Activated T-cell treated with anti-CD3 and anti-CD28 coated beads for 4 hours (primary cell): ENCODE measurements at regions not wholly inside any gene's neighbourhood (a gene's known extent, or its start where the extent isn't known, plus 50 kb on each side); places are given as distances from the start of the nearest gene placed in this dataset.

Experiments
- DNase-seq: peaks from one replicate; pipeline ENCODE4 v3.0.0-alpha.2; 2020

DNA sequence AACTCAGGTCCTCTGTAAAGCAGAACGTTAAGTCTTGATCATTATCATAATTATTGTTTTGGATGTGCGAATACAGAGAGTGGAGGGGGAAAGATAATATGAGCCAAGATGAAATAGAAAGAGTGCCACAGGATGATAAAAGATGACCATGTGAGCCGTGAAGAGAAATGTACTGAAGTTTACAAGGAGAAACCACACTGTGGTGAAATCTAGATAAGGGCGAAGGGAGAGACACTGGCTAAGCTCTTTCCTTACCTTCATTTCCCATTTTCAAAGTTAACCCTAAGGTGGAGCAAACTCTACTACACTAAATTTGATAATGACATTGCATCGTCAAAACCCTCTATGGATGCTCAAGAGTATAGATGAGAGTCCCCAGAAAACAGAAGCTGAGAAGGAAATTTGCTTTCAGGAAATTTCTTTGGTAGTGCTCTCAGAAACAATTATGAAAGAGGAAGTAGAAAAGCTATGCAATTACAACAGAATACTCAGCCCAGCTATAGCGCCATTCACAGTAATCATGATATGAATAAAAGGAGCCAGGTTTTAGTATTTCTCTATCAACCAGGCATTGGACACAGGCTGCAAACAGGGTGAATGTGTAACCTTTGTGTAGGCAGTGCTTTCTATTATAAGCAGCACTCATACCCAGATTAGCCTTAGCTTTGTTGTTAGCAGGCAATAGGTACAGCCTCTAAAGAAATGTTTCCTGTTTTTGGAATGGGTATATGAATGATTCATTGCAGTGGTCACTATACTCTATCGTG is 1080.7 kb downstream of the GRIK2 start:
- no peak for DNase-seq

DNA sequence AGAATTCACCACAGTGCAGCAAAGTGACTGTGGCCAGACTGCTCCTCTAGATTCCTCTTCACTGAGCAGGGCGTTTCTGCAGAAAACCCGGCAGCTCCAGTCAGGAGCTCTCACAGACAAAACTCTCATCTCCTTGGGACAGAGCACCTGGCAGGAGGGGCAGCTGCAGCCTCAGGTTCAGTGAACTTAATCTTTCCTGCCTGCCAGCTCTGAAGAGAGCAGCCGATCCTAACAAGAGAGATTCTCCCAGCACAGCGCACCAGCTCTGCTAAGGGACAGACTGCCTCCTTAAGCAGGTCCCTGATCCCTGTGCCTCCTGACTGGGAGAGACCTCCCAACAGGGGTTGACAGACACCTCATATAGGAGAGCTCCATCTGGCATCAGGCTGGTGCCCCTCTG is 1065.5 kb downstream of the GRIK2 start:
- DNase-seq, result no peak

DNA sequence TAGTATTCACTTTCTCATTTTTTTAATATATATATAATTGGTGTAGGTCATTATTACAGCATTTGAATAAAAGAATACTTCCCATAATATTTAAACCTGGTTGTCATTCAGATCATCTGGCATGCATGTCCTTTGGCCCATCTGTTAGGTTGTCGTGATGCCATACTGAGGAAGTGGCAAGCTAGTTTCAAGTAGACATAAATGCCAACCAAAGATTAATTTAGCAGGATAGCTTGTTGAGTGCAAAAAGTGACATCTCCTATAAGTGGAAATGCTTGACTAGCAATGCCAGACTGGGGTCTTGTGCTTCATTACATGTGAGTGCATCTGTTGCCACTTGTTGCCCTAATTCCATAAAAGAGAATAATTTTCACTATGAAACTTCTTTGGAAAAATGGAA is 1044.7 kb downstream of the GRIK2 start:
- no peak for DNase-seq

DNA sequence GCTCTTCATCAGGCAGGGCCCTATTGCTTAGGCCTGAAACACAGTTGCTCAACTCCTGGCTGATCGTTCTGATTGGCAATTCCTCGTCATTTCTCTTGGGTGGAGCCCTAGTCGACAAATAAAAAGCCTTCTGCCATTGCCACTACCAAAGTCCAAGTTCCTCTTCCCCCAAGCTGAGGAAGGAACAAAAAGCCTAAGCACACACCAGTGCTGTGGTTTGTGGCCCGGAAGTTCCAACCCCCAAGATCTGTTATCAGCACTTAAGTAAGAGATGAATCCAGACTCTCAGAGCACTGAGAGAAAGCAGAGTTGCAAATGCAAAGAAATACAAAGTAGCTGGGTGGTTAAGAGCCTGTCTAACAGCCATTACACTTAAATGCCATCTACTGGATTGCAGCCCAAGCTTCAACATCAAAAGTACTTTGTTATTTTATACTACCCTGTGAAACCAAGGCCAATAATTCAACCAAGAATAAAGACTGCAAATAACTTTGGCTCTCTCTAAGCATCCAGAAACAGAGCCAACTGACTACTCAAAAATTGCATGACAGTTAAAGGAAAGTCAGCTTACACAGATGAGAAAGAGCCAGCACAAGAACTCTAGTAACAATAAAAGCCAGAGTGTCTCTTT is 1024.0 kb downstream of the GRIK2 start:
- DNase-seq, result no peak

DNA sequence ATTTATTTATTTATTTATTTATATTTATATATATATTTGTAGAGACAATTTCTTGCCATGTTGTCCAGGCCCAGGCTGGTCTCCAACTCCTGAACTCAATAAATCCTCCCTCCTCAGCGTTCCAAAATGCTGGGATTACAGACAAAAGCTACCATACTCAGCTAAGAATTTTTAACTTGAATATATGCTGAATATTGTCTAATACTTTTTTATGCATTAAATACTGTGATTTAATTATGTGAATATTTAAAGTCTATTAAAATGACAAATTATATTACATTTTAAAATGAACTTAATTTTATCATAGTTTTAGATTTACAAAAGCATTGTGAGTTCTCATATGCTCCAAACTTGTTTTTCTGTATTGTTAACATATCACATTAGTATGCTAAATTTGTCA is 1022.4 kb downstream of the GRIK2 start:
- DNase-seq, result no peak

DNA sequence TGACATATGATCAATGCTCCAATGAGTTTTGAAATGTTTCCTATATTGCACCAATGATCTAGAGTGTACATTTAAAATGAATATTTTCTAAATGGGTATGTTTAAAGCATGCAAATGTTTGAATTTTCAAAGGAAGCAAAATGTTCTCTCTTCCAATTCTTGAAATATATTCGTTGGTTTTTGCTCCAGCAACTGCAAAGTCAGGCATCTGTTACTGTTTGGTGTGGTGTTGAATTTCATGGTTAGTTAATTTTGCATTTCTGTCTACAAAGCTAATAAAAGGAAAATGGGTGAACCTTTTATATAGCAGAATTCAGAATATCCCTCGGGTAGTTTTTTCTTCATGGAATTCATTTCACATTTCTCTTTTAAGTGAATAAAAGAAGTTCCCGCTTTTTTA is 1018.3 kb downstream of the GRIK2 start:
- no peak for DNase-seq

DNA sequence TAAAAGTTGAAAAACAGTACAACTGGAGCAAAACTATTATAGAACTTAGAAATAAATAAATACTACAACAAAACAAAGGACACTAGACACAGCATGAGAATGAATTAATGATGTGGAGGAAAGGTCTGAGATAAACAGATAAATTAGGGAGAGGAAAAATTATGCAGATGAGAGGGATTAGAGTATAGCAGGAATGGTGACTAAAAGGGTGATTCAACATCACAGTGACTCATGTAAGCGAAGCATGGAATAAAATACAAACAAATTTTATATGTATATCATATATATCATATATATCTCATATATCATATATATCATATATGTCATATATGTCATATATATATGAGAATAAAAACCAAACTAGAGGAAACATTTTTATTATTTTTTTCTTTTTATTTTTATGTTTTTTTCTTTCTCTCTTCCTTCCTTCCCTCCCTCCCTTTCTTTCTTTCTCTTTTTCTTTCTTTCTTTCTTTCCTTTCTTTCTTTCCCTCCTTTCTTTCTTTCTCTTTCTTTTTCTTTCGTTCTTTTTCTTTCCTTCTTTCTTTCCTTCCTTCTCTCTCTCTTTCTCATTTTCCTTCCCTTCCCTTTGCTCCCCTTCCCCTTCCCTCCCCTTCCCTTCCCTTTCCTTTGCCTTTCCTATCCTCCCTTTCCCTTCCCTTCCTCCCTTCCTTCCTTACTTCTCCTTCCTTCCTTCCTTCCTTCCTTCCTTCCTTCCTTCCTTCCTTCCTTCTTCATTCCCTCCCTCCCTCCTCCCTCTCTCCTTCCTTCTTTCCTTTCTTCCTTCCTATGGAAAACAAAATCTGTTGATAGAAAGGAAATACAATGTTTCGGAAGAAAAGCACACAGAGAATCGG is 1014.6 kb downstream of the GRIK2 start:
- no peak for DNase-seq

DNA sequence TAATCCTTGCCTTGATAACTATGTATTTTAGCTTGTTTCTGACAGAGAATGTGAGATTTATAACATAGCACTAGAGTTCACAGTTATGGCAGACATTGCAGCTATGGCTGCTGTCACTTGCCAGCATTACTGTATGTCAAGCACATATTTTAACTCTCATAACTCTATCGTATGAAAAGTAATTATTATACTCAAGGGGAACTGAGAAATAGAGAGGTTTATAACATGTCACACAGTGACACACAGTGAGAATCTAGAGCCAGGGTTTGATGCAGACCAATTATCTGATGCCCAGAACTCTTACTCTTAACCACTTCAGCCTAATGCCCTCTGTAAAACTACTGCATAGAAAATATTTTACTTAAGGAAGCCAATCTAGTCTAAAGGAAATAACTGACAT is 1012.4 kb downstream of the GRIK2 start:
- DNase-seq, result no peak

DNA sequence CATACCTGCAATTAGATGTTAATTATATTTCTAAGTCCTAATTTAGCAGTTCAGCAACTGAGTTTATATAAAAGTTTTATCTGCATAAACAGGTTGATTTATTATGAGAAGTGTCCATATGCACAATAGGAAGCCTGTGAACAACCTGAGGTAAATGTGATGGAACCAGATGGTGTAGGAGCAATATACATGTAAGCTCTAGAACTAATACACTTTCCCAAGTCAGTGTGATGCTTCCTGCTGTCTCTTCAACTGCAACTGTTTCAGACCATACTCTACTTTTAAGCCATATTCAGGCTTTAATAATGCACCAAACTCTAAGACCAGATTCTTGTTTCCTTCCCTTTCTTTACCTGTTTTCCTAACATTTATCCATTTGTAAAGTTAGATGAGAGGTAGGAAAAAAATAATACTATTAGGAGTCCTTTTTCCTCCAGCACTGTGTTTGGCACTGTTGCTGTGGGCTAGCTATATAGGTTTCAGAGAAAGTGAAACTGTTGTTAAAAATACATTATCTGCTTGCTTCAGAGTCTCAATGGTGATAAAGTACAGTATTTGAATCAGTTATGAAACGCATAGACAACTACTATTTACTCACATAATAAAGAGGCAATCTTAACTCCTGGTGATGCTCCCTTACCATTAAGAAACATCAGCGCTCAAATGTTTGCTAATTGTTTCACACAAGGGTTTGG is 1009.3 kb downstream of the GRIK2 start:
- no peak for DNase-seq

DNA sequence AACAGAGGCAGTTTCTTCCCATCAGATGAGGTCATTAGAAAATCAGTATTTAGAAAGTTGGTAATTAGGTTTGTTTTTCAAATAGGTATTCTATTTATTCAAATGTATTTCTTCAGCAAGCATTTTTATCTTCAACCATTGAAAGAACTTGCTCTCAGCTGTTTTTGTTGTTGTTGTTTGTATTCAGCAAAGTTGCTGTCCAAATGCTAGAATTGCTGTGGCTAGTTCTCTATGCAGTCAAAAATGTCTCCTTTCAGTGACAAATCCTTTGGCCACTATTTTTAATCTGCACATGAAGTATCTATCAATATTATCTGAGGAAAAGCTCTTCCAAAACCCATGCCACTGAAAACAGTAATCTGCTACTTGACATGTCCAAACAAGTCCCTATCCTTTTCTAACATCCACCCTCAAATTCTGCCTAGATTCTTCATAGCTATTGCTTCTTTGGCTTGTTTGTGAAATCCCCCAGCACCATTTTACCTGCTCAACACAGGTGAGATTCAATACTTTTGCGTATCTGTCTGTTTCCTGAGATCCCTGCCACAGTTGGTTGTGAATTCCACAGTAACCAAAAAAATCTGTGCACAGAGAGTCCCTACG is 1005.4 kb downstream of the GRIK2 start:
- DNase-seq, result no peak

DNA sequence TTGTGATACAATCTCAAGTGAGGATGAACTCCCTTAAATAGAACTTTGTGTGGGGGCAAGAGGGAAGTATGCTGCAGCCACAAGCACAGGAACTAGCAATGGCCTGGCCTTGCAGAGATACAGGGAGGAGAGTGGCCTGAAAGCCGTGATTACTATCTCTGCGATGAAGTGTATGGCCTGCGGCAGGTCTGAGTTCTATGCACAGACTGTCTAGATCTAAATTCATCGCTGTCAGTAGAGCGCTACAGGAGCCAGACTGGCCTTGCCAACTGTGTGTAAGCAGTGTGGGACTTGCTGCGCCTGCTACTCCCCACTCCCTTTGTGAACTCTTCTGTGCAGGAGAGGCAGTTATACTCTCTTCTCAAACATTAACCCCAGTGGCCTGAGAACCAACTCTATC is 997.0 kb downstream of the GRIK2 start:
- DNase-seq, result no peak

DNA sequence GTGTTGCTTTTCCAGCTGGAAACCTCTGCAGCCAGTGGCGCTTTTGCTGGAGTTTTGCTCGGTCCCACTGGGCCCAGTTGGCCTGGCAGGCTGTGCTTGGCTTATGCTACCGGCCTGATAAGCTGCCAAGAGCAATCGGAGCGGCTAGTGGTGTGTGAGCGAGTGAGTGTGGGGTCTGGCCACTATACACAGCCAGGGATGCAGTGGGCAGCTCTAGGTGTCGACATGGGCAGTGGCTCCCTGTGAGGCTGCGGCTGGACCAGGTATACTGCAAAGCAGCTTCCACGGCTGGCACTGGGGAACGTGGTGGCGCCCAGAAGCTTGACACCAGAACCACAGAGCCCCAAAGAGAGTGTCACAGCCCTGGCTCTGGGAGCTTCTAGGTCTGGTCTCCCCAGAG is 996.5 kb downstream of the GRIK2 start:
- DNase-seq, result no peak

DNA sequence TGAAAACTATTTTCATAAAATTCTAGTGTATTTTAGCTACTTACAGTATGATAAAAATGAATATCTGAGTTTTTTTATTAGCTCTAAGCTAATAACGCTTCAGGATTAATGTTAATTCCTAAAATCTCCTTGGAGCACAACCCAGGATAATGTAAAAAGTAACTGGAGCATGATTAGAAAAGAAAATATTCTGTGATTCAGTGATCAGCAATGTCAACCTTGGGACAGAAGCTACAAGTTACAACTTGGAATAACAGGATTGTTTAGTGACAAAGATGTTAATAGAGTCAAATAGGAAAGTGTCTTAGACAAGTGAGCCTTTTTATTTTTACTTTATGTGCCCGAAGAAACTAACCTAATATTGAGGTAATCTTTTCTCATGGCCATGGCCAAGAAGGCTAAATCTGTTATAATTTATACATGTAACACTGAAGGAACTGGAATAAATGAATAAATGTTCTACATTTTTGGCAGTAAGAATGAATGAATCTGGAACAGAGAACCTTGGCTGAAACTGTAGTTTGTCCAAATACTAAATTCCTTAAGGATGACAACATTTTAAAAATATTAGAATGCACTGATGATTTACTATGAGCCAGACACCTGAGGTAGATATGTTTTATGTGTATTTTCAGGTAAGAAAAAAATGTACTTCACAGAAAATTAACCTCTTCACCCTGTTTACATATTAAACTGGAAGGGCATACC is 994.0 kb downstream of the GRIK2 start:
- DNase-seq, result no peak

DNA sequence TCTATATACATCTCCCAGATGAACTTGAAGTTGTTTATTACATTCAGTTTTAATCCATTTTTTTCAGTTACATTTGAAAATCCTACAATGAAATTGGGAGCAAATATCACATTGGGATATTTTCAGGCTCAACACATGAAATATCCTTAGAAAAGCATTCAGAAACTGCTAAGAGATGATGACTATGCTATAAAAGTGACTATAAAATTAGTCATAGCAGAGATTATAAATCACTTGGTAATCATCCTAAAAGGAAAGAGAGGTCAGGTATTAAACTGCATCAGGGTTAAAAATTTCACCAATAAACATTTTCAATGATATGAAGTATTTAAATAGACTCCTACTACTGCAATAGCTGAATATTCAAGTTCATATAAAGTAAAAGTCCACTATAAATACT is 987.7 kb downstream of the GRIK2 start:
- DNase-seq, result no peak

DNA sequence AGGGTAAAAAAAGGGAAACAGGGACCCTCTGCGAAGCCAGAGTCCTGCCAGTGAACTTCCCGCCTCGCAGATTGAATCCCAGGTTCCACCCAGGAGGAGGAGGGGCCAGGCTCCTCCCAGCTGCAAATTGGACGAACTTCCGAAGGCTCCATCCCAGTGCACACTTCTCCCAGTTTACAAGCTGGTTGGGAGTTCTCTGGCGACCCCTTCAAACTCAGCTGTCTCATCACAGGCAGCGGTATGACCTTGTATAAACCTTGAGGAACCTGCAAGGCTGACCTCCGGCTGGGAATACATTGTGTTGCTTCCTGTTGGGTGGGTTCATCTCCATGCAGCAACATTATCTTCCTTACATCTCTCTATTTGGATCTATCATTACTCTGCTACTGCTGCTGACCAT is 962.7 kb downstream of the GRIK2 start:
- DNase-seq, result no peak

DNA sequence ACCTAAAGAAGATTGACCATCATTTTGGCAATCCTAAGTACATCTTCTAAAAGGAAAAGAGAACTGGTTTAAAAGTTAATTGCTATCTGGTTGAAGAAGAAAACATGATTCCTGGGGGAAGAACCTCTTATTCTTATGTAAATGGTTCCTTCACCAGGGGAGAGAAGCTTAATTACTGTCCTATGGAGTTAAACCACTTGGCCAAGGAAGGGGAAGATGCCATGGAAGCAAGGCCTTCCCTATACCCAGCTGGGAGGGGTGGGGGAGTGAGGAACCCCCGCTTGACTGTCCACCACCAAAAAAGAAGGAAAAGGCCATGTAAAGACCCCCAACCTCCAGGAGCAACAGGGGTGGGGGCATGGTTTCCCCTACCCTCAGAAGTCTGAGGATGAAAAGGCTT is 962.1 kb downstream of the GRIK2 start:
- DNase-seq, result no peak

DNA sequence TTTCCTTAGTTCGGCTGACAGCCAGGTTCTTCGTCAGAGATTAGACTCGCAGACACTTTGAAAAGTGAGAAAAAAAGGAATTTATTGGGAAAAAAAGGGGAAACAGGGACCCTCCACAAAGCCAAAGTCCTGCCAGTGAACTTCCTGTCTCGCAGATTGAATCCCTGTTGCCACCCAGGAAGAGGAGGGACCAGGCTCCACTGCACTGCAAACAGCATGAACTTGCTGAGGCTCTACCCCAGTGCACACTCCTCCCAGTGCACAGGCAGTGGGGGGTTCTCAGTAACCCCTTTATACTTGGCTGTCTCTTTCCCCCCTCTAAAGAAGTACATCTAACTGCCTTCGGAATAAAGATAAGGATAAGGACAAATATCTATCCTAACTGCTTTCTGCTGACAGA is 959.0 kb downstream of the GRIK2 start:
- DNase-seq, result no peak

DNA sequence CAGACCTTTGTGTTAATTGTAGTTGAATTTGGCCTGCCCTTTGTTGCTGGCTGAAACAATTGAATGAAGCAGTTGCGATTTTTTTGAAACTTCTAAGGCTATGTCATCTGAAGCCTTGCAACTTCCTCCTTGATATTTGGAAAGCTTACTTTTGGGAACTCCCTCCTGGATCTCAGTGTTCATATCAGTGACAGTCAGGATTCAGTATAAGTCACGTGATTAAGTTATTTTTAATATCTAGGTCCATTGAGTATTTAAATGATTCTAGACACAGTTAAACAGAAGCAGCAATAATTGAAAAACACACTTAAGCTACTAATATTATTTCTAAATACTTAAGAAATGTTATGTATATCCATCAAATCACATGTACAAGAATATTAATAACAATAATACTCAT is 951.3 kb downstream of the GRIK2 start:
- DNase-seq, result no peak

DNA sequence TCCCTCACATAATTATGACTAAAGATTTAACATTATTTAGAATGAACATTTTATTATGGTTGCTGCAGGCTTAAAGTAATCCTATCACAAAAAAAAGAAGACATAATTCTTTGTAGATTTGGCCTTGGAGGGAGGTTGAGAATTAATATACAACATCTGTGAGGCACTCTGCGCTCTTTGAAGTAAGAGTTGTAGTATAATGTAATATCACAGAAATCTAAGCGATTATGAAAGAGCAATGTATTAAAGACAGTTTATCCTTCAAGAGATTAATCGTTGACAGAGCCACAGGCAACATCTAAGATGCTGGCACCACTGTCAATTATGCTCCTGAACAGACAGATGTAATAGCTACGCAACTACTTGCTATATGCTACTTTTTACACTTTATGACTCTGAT is 946.8 kb downstream of the GRIK2 start:
- no peak for DNase-seq

DNA sequence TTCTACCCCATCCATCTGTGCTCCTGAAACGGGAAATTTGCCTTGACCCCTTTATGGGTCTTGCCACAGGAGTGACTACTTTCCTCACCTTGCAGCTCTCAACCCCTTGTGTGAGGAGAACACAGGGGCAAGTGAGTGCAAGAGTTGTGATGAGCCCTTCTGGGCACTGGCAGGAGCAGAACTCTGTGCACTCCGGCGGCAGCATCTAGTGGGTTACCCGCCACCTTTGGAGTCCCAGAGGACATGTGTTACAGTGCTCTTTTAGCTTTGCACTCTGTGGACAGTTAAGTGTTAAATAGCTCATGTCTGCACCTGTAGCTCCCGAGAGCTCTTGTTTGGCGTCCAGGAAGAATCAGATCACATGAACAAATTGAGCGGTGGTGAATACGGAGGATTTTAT is 940.2 kb downstream of the GRIK2 start:
- DNase-seq, result no peak

DNA sequence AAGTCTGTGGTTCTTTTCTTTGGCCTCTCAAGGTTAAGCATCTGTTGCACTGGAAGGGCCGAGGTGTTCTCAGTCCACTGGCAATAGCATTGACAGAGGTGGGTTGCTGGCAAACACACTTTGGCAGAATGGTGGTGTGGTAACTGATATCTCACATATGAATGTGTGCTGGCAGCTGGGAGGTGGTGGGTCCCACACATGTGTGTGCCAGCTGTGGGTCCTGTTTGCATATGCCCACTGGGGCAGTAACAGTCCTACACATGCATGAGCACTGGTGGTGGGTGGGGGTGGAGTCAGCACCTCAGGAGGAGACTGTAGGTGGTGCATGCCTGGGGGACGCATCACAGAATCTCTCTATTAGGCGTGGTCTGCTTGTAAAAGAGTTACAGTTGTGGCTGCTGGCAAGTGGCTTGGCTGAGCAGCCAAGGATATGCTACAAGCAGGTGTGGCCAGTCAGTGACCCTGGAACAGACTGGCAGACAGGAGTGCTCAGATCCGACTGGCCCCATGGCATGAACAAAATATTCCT is 934.3 kb downstream of the GRIK2 start:
- no peak for DNase-seq

DNA sequence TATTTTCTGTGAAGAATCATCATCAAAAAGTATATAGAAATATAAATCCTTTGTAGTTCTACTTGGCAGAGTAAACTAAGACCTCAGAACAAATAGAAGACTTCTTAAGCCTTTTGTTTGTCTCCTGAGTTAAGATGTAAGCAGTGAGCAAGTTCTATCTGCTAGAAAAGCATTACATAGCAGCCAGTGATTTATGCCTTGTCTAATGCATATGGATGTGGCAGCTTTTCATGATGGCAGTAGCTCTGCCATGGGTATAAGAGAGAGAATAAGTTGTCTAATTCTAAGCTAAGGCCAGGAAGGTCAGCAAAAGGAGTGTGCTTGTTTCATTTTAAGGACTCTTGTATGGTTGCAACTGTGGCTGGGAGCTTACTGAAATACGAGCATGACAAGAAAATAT is 920.2 kb downstream of the GRIK2 start:
- no peak for DNase-seq
